Heart left ventricle (tissue), 16 donors: ENCODE measurements at regions not wholly inside any gene's neighbourhood (a gene's known extent, or its start where the extent isn't known, plus 50 kb on each side); places are given as distances from the start of the nearest gene placed in this dataset.

Experiments
- ATAC-seq, 4 donors: fragments of 200-7000 bp; cut with Tn5 transposase; one replicate each; pipeline ENCODE4 v1.9.1; 2020 to 2022; ENCODE audit warnings: moderate library complexity in 4 of 4, mild to moderate bottlenecking in 3 of 4, moderate number of reproducible peaks in 1 of 4
- DNase-seq, 5 donors: peaks; one replicate each; pipeline ENCODE4 v3.0.0-alpha.2; 2020
- H3K27ac ChIP-seq, 12 donors: fragments of 200-600 bp; sonication (generic) in 4 of 12; one replicate each; pipeline versions ENCODE4 v1.5.0 to v1.8.0; 2016 to 2022; ENCODE audit warnings: mild to moderate bottlenecking in 2 of 12
- H3K27me3 ChIP-seq, 9 donors: fragments of 200-600 bp; sonication (generic) in 2 of 9; one replicate each; pipeline versions ENCODE4 v1.5.1 to v1.8.0; 2016 to 2022; ENCODE audit warnings: mild to moderate bottlenecking in 3 of 9
- H3K36me3 ChIP-seq, 9 donors: fragments of 200-600 bp; sonication (generic) in 2 of 9; one replicate each; pipeline versions ENCODE4 v1.5.0 to v1.8.0; 2018 to 2022; ENCODE audit warnings: mild to moderate bottlenecking in 2 of 9
- H3K4me1 ChIP-seq, 12 donors: fragments of 200-600 bp; sonication (generic) in 4 of 12; one replicate each; pipeline versions ENCODE4 v1.5.0 to v1.8.0; 2016 to 2022; ENCODE audit warnings: mild to moderate bottlenecking in 3 of 12
- H3K4me3 ChIP-seq, 12 donors: fragments of 200-600 bp; sonication (generic) in 4 of 12; one replicate each; pipeline versions ENCODE4 v1.5.0 to v1.8.0; 2017 to 2022; ENCODE audit warnings: mild to moderate bottlenecking in 9 of 12, moderate library complexity in 4 of 12
- H3K9me3 ChIP-seq, 12 donors: fragments of 200-600 bp; sonication (generic) in 4 of 12; one replicate each; pipeline versions ENCODE4 v1.5.0 to v1.8.0; 2016 to 2022; ENCODE audit warnings: mild to moderate bottlenecking in 1 of 12
- CTCF ChIP-seq, 12 donors: fragments of 200-600 bp; sonication (generic) in 4 of 12; IDR thresholded peaks; one replicate each; pipeline versions ENCODE4 v1.5.0 to v1.8.0; 2018 to 2022; ENCODE audit warnings: antibody characterized with exemption in 12 of 12, mild to moderate bottlenecking in 5 of 12
- POLR2A ChIP-seq, 2 donors: fragments of 450-650 bp; IDR thresholded peaks; one replicate each; pipeline ENCODE4 v1.6.1; 2017; ENCODE audit warnings: antibody characterized with exemption in 2 of 2, mild to moderate bottlenecking in 2 of 2, moderate library complexity in 2 of 2
- WGBS, 4 donors: extraction: QIAGEN DNeasy Blood & Tissue Kit in 2 of 4; methylation state at CpG; one replicate each; pipeline versions ENCODE4 v1.1.5 to v1.1.7; 2013 to 2018; 5-methylcytosine and 5-hydroxymethylcytosine counted together
- intact Hi-C, 10 donors: fragments of 100-400 bp; cut with DNase I; formaldehyde crosslinking; loops; one replicate each; pipeline versions ENCODE4 v1.11.1 to v1.14.2; 2022
- donor health status: ischemic (EF 13 %, LVEDD 7.1; RV severe dilation, severe dysfunction).
- donor health status: healthy with polysubstance abuse.
- donor health status: DM: no; HTN: yes; CAD: no.
- donor health status: DM: no; HTN: no; CAD: no.
- donor health status: ischemic (EF 25% LVEDD 6.9; RV normal size, moderate dysfunction).
- donor health status: ischemic (EF 25% LVEDD 5.7; RV mildly dilated, moderate dysfunction).
- donor health status: healthy.
- donor health status: DM: yes; HTN: yes; CAD: no.
- donor health status: ischemic (EF 35%, LVEDD 5.7; RV mildly dilated, moderate dysfunction).
- donor health status: nonischemic (EF 11% LVEDD 7.7; RV severe dilation, severe dysfunction).
- donor health status: DM: yes; HTN: yes; CAD: no.
- donor health status: PGD.
- donor health status: ischemic (EF 29% LVEDD 5.4; RV normal size, mild dysfunction).
- donor health status: nonischemic (EF 23%, LVEDD 6.1; RV moderate dilation, normal function).

- Histone ChIP-seq H3K4me1 (peaks cover 0 to 8% (median 0%) of the 10 kb centered on the region in 12 donors), H3K4me3 (no peak overlapping the region), H3K27me3 (no peaks in the 10 kb centered on the region), H3K27ac (no peak overlapping the region), H3K9me3 (no peaks in the 10 kb centered on the region), H3K36me3 (no peaks in the 10 kb centered on the region)
- ATAC-seq (no peak), DNase-seq (no peak)
- TF ChIP-seq CTCF (IDR thresholded peaks at IDR 0.05) (no peak), POLR2A (IDR thresholded peaks at IDR 0.05) (no peak)
- intact Hi-C loops = no loop called here
- WGBS, 4 donors = 61 to 82% (median 73%) methylated on average over 5 of the region's 5 CpGs
Measured at GRCh38 chr4:72977936-72978485, 91.5 kb downstream of the COX18 start.

DNA sequence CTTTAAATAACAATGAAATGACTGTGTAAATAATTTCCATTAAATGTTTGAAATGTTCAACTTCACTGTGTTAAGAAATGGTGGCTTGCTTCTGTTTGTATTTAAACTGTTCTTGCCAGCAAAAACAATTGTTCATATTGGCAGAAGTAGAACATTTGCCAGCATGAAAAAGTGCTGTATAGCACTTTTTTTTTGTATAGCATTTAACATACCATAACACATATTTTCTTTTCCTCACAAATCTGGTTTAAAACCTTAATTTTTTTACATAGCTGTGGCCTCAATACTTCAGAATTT lies 94.1 kb downstream of the COX18 start:
- intact Hi-C loops = no loop called here
- ATAC-seq = no peak
- DNase-seq = no peak
- H3K27ac ChIP-seq = no peak overlapping the region
- no peaks in the 10 kb centered on the region for H3K36me3 ChIP-seq
- peaks cover 0 to 5% (median 0%) of the 10 kb centered on the region in 12 donors for H3K9me3 ChIP-seq
- peaks cover 0 to 16% (median 0%) of the 10 kb centered on the region in 12 donors for H3K4me1 ChIP-seq
- H3K27me3 ChIP-seq = no peaks in the 10 kb centered on the region
- no peak overlapping the region for H3K4me3 ChIP-seq
- TF ChIP-seq POLR2A (IDR thresholded peaks at IDR 0.05) (no peak), CTCF (IDR thresholded peaks at IDR 0.05) (no peak)

GRCh38 chr4:72974694-72975487 lies 94.6 kb downstream of the COX18 start:
- intact Hi-C loops = no loop called here
- ATAC-seq (no peak), DNase-seq (no peak)
- H3K9me3 ChIP-seq = peaks cover 0 to 5% (median 0%) of the 10 kb centered on the region in 12 donors
- no peaks in the 10 kb centered on the region for H3K27me3 ChIP-seq
- no peak overlapping the region for H3K27ac ChIP-seq
- H3K4me3 ChIP-seq = no peak overlapping the region
- no peaks in the 10 kb centered on the region for H3K36me3 ChIP-seq
- TF ChIP-seq CTCF (IDR thresholded peaks at IDR 0.05) (no peak), POLR2A (IDR thresholded peaks at IDR 0.05) (no peak)
- peaks cover 0 to 16% (median 0%) of the 10 kb centered on the region in 12 donors for H3K4me1 ChIP-seq
- WGBS, 4 donors = 46 to 60% (median 55%) methylated on average over 8 of the region's 8 CpGs

- 86 to 95% (median 88%) methylated on average over 3 of the region's 3 CpGs for WGBS, 4 donors
- intact Hi-C loops = no loop called here
- no peaks in the 10 kb centered on the region for H3K36me3 ChIP-seq
- peaks cover 0 to 5% (median 0%) of the 10 kb centered on the region in 12 donors for H3K9me3 ChIP-seq
- no peaks in the 10 kb centered on the region for H3K27me3 ChIP-seq
- ATAC-seq (no peak), DNase-seq (no peak)
- peaks cover 0 to 26% (median 0%) of the 10 kb centered on the region in 12 donors for H3K4me1 ChIP-seq
- TF ChIP-seq CTCF (IDR thresholded peaks at IDR 0.05) (no peak), POLR2A (IDR thresholded peaks at IDR 0.05) (no peak)
- no peak overlapping the region for H3K4me3 ChIP-seq
- H3K27ac ChIP-seq = no peak overlapping the region
Measured at GRCh38 chr4:72971572-72971971, 97.9 kb downstream of the COX18 start.
